SKM-1 (cell line): ENCODE measurements at regions not wholly inside any gene's neighbourhood (a gene's known extent, or its start where the extent isn't known, plus 50 kb on each side); places are given as distances from the start of the nearest gene placed in this dataset.

Source experiments
- DNase-seq: peaks from one replicate; lab custom pipeline; 2025; ENCODE audit not compliant: unreplicated experiment; lab: John Stamatoyannopoulos, UW

- DNase-seq = no peak
Observed at GRCh38 chr7:155138204-155138603, 68.1 kb downstream of the HTR5A start.

- DNase-seq = no peak
Observed at GRCh38 chr7:155141562-155141961, 71.4 kb downstream of the HTR5A start.

- DNase-seq = no peak
Observed at GRCh38 chr7:155143381-155143780, 73.3 kb downstream of the HTR5A start.

- no peak for DNase-seq
Observed at GRCh38 chr7:155144371-155144770, 74.2 kb downstream of the HTR5A start.

GRCh38 chr7:155145477-155146255, 75.5 kb downstream of the HTR5A start:
- no peak for DNase-seq

DNA sequence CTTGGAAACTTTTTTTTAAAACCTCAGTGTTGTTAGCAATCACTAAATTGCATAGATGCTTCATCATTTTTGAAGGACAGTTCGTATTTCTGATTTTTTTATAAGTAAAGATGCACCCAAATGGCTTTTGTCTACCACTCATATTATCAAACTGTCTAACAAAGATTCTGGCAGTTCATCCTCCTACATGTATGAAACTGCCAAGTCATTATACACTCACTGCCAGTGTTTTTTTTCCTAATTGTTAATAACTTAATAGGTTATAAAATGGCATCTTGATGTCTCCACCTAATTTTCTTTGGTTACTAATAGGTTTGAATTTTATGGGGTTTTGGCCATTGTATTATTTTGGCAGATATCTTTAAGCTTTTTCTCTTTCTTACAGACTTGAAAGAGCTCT, 77.0 kb downstream of the HTR5A start:
- no peak for DNase-seq

DNA sequence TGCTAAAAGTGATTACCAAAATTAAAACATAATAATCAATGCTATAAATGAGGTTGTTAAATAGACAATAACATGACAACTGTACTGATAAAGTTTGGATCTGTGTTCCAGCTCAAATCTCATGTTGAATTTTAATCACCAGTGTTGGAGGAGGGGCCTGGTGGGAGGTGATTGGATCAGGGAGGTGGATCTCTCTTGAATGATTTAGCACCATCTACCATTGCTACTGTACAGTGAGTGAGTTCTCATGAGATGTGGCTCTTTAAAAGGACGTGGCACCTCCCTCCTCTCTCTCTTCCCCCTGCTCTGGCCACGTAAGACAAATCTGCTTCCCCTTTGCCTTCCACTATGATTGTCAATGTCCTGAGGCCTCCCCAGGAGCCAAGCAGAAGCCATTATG, 77.5 kb downstream of the HTR5A start:
- no peak for DNase-seq

DNA sequence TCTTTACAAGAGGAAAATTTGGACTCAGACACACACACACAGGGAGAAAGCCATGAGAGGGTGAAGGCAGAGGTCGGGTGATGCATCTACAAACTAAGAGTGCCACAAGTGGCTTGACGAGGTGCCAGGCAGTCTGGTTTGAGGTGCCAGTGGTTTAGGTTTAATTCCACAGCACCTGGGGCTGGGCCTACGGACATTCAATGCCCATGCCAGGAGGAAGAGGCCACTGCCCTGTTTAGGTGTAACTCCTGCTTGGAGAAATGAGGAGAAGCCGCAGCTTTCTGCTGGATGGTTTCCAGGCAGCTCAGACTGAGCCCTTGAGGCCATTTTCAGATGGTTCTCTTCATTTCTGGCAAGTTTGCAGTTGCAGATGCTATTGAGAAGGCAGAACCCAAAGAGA, 83.6 kb downstream of the HTR5A start:
- DNase-seq = no peak

DNA sequence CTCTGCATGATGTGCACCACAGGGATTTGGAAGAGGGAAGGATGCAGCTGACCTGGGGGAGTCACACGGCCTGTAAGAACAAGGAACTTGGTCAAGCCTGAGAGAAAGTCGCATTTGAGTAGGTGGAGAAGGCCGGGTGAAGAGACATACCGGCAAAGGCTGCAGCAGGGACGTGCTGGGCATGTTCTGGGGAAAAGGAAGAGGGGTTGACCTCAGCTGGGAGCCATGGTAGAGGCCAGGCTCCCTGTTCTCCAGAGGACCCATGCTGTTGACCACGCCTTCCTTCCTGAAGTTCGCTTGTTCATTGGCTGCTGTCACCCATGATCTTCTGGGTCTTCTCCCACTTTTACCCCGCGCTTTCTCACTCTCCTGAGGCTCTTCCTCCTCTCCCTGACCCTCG, 84.5 kb downstream of the HTR5A start:
- DNase-seq = no peak

GRCh38 chr7:155161690-155162089, 91.6 kb downstream of the HTR5A start:
- no peak for DNase-seq

GRCh38 chr7:155162422-155162821, 92.3 kb downstream of the HTR5A start:
- DNase-seq = no peak

DNA sequence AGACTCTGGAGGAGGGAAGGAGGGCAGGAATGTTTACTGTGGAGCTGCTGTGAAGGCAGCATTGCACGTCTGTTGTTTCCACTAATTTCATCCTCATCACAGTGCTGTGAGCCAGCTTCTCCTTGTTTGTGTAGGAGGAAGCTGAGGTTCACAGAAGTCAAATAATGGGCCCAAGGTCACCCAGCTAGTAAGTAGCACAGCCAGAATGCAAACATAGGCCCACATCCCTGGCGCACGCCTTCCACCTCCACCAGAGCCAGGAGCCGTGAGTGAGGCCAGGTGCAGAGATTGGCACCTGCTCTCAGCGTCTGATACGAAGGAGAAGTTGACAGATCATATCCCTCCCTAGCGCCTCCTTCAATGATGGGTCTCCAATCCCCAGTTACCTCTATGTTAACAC, 93.6 kb downstream of the HTR5A start:
- no peak for DNase-seq

DNA sequence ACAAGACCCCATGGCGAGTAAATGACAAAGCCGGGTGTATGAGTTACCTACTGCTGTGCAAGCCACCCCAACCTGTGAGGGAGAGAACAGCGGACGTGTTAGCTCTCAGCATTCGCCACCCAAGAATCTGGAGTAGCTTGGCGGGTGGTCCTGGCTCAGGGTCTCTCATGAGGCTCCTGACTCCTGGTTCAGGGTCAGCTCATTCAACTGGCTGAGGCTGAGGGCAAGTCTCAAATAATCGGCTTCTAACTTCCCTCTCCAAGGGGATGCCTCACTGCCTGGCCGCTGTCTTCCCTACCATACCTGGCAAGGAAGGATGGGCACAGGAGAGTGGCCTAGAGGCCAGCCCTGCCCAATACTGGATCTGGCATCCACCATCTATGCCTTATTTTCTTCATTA, 94.2 kb downstream of the HTR5A start:
- DNase-seq = no peak

DNA sequence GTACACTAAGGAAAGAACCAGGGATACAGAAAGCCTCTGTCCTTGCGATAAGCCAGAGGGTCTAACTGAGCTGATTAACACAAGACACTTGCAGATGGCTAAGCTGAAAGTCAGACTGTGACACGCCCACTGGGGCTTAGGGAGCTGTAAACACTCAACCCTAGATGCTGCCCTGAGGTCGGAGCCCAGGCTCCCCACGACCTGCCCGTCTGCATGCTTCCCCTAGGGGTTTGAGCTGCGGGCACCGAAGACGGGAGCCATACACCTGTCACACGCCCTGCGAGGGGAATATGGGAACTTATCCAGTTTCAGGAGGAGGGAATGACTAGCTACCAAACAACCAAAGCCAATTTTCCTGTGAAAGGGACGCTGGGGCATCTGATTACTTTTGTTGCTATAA, 96.0 kb downstream of the HTR5A start:
- DNase-seq = no peak

DNA sequence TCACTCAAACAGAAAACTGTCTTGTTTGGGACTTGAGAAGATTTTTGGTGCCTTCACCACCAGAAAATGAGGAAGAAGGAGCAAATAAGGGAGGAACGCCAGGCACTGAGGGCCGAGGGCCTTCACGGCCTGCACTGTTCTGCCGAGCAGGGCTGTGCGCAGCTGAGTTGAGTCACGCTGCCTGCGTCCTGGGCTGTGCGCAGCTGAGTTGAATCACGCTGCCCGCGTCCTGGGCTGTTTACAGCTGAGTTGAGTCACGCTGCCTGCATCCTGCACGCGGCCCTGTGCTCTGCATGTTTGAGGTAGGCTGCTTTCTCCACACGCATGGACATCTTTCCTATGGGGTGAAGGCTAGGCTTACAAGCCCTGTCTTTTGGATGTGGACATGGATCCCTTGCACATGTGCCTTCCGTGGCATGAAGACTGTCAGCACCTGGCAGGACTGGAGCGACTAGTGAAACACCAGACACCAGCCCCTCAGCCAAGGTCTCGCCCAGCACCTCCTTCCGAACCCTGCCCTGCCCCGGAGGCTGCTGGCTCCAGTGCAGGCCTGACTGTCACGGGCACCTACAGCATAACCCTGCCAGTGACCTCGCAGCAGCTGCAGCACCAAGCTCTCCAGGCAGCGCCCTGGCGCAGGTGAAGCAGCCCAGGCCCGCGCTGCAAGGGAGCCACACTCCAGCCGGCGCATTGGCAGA, 96.7 kb downstream of the HTR5A start:
- no peak for DNase-seq

GRCh38 chr7:155167706-155168365, 97.7 kb downstream of the HTR5A start:
- DNase-seq = no peak

GRCh38 chr7:155168597-155169480, 98.7 kb downstream of the HTR5A start:
- no peak for DNase-seq

DNA sequence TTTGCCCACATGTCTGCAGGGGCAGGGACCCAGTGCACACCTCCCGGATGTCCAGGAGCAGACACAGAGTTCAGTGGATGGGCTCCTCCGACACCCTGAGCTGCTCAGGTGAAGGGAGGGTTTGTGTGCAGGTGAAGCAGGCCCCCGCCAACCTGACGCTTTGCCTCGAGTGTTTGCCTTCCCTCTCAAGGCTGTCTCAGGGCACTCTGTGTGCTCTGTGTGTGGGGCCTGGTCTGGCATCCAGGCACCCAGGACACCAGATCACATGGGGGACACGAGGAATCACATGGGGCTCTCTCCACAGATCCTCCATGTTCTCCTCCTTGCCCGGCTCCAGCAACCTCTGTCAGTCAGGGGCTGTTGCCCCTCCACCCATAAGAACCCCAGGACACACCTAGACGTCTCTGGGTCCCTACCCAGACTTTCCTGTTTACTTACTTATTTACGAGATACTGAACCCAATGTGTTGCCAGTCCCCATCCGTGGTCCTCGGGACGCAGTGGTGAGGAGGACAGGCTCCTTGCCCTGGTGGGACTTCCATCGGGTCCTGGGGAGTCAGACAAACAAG, 99.5 kb downstream of the HTR5A start:
- DNase-seq = no peak

DNA sequence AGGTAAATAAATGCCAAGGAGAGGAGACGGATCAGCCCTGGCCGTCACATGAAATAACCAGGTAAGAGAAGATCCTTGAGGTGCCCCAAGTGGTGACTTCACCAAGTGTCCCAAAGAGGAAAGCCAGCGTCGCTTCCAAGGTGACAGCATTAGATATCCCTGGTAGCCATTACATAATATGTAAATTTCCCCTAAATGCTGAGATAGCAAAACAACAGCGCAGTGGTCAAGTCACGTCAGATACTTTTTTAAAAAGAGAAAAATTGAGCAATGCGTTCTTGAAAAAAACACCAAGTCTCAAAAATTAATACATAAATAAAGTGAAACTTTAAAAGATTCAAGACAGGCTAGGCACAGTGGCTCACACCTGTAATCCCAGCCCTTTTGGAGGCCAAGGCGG, 100.2 kb downstream of the HTR5A start:
- no peak for DNase-seq

DNA sequence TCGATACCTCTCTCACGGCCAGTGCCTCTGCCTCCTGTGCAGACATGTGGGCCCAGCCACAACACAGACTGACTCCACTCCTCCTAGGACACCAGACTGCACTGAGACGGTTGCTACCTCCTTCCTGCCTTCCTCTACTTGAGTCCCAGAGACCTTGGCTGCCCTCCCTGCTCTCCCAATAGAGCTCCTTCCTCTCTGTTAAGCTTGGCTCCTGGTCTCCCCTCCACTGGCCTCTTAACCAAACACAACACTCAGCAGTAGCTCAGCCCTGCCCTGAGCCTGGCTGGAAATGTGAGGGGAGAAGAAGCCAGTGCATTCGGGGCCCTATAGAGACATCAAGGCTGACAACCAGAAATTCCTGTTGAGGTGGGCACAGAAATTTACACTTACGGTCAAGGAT, 102.0 kb downstream of the HTR5A start:
- no peak for DNase-seq

DNA sequence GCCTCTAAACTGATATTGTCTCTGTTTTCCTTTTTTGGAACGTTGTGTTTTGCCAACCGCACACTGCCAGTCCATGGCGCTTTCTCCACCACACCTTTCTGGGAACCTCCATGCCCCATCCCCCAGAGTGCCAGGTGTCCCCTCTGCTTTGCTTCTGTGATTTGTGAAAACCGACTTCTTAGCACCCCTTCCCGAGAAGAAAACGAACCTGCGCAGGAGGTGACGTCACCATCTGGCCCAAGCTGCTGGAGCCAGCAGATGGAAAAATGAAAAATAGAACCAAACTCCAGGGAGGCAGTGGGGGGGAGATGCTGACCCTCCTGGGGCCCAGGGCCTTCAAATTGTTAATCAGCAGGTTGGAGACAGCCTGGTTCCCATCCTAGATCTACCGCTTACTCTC, 103.8 kb downstream of the HTR5A start:
- no peak for DNase-seq
